ENCODE measurements at regions not wholly inside any gene's neighbourhood (a gene's known extent, or its start where the extent isn't known, plus 50 kb on each side); places are given as distances from the start of the nearest gene placed in this dataset.

DNA sequence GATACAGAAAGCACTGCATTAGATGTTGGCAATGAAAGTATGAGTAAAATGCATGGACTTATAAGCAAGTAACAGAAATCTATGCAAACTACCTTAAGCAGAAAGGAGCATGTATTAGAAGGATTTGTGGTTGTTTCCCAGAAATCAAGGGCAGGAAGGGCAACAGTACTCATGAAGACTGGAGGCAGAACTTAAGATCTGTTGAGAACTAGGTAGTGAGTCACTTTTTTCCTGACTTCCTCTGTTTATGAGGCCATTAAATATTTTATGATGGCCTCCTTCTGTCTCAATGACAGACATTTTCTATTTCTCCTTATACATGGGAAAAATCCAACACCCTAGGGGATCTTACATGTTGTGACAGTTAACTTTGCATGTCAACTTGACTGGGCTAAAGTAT lies 398.2 kb downstream of the MID1IP1 start:
- in situ Hi-C loops (cut with MboI), result no loop called here
- TF ChIP-seq ZNF668 (CRISPR knock-in tag; IDR thresholded peaks at IDR 0.05) (no peak), SMAD1 (IDR thresholded peaks at IDR 0.05; ENCODE audit: low read depth, low read length, partially characterized antibody) (no peak), GTF2E2 (tag; IDR thresholded peaks at IDR 0.05) (no peak), FIP1L1 (IDR thresholded peaks at IDR 0.05; ENCODE audit: low read depth, low read length, poor library complexity, severe bottlenecking) (no peak), NR1H2 (CRISPR knock-in tag; IDR thresholded peaks at IDR 0.05) (no peak), ZNF224 (CRISPR knock-in tag; IDR thresholded peaks at IDR 0.05) (no peak)
- TF ChIP-seq, protein P1, sequence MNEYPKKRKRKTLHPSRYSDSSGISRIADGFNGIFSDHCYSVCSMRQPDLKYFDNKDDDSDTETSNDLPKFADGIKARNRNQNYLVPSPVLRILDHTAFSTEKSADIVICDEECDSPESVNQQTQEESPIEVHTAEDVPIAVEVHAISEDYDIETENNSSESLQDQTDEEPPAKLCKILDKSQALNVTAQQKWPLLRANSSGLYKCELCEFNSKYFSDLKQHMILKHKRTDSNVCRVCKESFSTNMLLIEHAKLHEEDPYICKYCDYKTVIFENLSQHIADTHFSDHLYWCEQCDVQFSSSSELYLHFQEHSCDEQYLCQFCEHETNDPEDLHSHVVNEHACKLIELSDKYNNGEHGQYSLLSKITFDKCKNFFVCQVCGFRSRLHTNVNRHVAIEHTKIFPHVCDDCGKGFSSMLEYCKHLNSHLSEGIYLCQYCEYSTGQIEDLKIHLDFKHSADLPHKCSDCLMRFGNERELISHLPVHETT (CRISPR knock-in tag; conservative IDR thresholded peaks at IDR 0.05 in 1 of 2, IDR thresholded peaks at IDR 0.05 in 1 of 2), result no peak
- TF ChIP-seq, protein P2, sequence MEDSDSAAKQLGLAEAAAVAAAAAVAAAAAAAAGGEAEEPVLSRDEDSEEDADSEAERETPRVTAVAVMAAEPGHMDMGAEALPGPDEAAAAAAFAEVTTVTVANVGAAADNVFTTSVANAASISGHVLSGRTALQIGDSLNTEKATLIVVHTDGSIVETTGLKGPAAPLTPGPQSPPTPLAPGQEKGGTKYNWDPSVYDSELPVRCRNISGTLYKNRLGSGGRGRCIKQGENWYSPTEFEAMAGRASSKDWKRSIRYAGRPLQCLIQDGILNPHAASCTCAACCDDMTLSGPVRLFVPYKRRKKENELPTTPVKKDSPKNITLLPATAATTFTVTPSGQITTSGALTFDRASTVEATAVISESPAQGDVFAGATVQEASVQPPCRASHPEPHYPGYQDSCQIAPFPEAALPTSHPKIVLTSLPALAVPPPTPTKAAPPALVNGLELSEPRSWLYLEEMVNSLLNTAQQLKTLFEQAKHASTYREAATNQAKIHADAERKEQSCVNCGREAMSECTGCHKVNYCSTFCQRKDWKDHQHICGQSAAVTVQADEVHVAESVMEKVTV (CRISPR knock-in tag; IDR thresholded peaks at IDR 0.05), result no peak
- no peak for ATAC-seq

More for the DNA sequence above, 398.2 kb downstream of the MID1IP1 start:
- H2AFZ ChIP-seq (ENCODE audit: low read depth, low read length), result no peak overlapping the region
- CTCF ChIA-PET (ENCODE audit: low intra/inter-chr PET ratio), result no interaction called here
- no peaks in the 10 kb centered on the region; a peak in 1 of 5 replicates for H3K27me3 ChIP-seq (ENCODE audit: control insufficient read depth in 2 of 2, insufficient read depth in 2 of 2, low read length in 2 of 2)
- POLR2A ChIA-PET, result no interaction called here
- H3K27ac ChIP-seq (ENCODE audit: extremely low read depth, low read depth, low read length), result no peak overlapping the region
- DNase-seq (ENCODE audit: extremely low read depth in 1 of 4, low spot score in 3 of 4) (no peak), FAIRE-seq (no peak)
- H3K4me2 ChIP-seq (ENCODE audit: insufficient read depth, low read length), result no peak overlapping the region
- no peaks in the 10 kb centered on the region for H3K36me3 ChIP-seq (ENCODE audit: control insufficient read depth, insufficient read depth, low read length)
- peaks cover 0 to 13% of the 10 kb centered on the region in 2 experiments; a peak in 3 of 5 replicates for H3K4me1 ChIP-seq (replicated peaks in 1 of 2; ENCODE audit: control insufficient read depth in 2 of 2, insufficient read depth in 2 of 2, low read length in 2 of 2)
- H3K9me1 ChIP-seq (ENCODE audit: control insufficient read depth, insufficient read depth, low read length), result no peaks in the 10 kb centered on the region
- BruUV-seq (replicated peaks), result no TSS peak
- no peaks in the 10 kb centered on the region for H3K9me3 ChIP-seq (replicated peaks; ENCODE audit: control insufficient read depth, insufficient read depth, low read depth, low read length)
- H3K4me3 ChIP-seq, result no peak overlapping the region
- H3K79me2 ChIP-seq (ENCODE audit: control insufficient read depth, insufficient read depth, low read length), result no peaks in the 10 kb centered on the region
- intact Hi-C loops (cut with micrococcal nuclease), result no loop called here
- no peaks in the 10 kb centered on the region for H4K20me1 ChIP-seq (replicated peaks; ENCODE audit: control insufficient read depth, insufficient read depth, low read length)
- H3K9ac ChIP-seq (ENCODE audit: insufficient read depth in 1 of 2, low read depth in 2 of 2, low read length in 2 of 2), result no peak overlapping the region
